ENCODE measurements at regions not wholly inside any gene's neighbourhood (a gene's known extent, or its start where the extent isn't known, plus 50 kb on each side); places are given as distances from the start of the nearest gene placed in this dataset.

GRCh38 chr18:27595113-27595838, 410.2 kb upstream of the CHST9 start:
- Histone ChIP-seq H3K36me3 (no peaks in the 10 kb centered on the region), H3K4me1 (no peaks in the 10 kb centered on the region), H3K27me3 (peaks cover 6% of the 10 kb centered on the region), H3K4me3 (no peak overlapping the region), H3K27ac (no peak overlapping the region), H3K9me3 (no peaks in the 10 kb centered on the region)
- TF ChIP-seq POLR2A (IDR thresholded peaks at IDR 0.05) (no peak), CTCF (IDR thresholded peaks at IDR 0.05) (no peak), POLR2AphosphoS5 (IDR thresholded peaks at IDR 0.05) (no peak), EP300 (IDR thresholded peaks at IDR 0.05) (no peak)
- WGBS, 2 donors (ENCODE audit: low coverage in 1 of 2): 46 to 72% methylated on average over 4 to 5 of the region's 5 CpGs
- no peak for ATAC-seq

DNA sequence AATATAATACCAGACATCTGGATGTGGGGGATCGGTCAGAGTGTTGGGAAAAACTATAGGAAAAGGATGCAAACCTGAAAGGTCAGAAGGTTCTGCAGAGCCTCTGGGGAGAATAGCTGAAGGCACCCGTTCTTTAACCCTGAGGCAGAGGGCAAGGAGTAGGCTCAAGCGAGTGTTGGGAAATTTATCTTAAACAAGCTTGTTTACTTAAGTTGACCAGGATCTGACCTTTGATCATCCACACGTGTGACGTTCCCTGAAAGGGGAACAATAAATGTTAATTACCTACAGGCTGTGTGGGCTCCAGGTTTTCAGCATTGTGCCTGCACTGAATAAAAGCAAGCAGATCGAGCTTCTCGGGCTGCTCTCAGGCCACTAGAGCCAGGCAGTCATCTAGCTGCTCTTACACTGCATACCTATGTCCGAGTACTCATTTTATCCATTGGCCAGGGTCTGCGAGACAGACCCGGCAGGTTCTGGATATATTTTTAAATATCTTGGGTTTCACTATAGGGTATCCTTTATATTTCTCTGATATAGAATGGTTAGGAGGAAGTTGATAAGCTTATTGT, 400.6 kb upstream of the CHST9 start:
- Histone ChIP-seq H3K4me1 (no peaks in the 10 kb centered on the region), H3K9me3 (peaks cover 0 to 10% (median 0%) of the 10 kb centered on the region in 3 donors), H3K4me3 (no peak overlapping the region), H3K27me3 (no peaks in the 10 kb centered on the region), H3K27ac (no peak overlapping the region), H3K36me3 (no peaks in the 10 kb centered on the region)
- no peak for ATAC-seq
- WGBS, 2 donors (ENCODE audit: low coverage in 1 of 2): 51 to 58% methylated on average over 8 to 9 of the region's 10 CpGs
- TF ChIP-seq EP300 (IDR thresholded peaks at IDR 0.05) (no peak), POLR2A (IDR thresholded peaks at IDR 0.05) (no peak), CTCF (IDR thresholded peaks at IDR 0.05) (no peak), POLR2AphosphoS5 (IDR thresholded peaks at IDR 0.05) (no peak)

DNA sequence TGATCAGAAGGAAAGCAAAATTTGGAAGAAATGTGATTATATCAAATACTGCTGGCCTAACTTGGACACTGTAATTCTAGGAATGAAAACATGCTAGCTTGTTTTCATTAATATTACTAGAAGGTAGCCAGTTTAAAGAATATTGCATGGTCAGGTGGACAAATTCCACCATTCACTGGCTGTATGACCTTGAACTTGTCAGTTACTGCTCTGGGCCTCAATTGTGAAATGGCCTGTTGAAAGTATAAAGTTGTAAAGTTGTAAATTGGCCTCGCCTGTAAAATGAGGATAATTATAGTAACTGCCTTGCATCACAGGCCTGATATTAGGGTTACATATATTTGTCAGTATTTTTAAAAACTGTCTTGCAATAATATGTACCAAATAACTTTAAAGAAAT, 398.4 kb upstream of the CHST9 start:
- no peak overlapping the region for H3K4me3 ChIP-seq
- TF ChIP-seq CTCF (IDR thresholded peaks at IDR 0.05) (no peak), EP300 (IDR thresholded peaks at IDR 0.05) (no peak), POLR2A (IDR thresholded peaks at IDR 0.05) (no peak), POLR2AphosphoS5 (IDR thresholded peaks at IDR 0.05) (no peak)
- no peak for ATAC-seq
- no peak overlapping the region for H3K27ac ChIP-seq
- no peaks in the 10 kb centered on the region for H3K36me3 ChIP-seq
- H3K4me1 ChIP-seq: no peaks in the 10 kb centered on the region
- H3K9me3 ChIP-seq: peaks cover 0 to 10% (median 0%) of the 10 kb centered on the region in 3 donors
- WGBS, 2 donors (ENCODE audit: low coverage in 1 of 2): 47 to 56% methylated on average over 1 of the region's 1 CpG
- no peaks in the 10 kb centered on the region for H3K27me3 ChIP-seq

- no peak for ATAC-seq
- Histone ChIP-seq H3K9me3 (peaks cover 0 to 10% (median 0%) of the 10 kb centered on the region in 3 donors), H3K27ac (no peak overlapping the region), H3K4me1 (no peaks in the 10 kb centered on the region), H3K4me3 (no peak overlapping the region), H3K27me3 (no peaks in the 10 kb centered on the region), H3K36me3 (no peaks in the 10 kb centered on the region)
- WGBS, 2 donors (ENCODE audit: low coverage in 1 of 2): 56 to 70% methylated on average over 3 to 4 of the region's 4 CpGs
- no peak for TF ChIP-seq EP300 (IDR thresholded peaks at IDR 0.05)
- TF ChIP-seq POLR2AphosphoS5 (IDR thresholded peaks at IDR 0.05): no peak
- no peak for TF ChIP-seq POLR2A (IDR thresholded peaks at IDR 0.05)
- TF ChIP-seq CTCF (IDR thresholded peaks at IDR 0.05): no peak
Observed at GRCh38 chr18:27582760-27583412, 397.8 kb upstream of the CHST9 start.
